Cardiac fibroblast (primary cell): ENCODE measurements at regions not wholly inside any gene's neighbourhood (a gene's known extent, or its start where the extent isn't known, plus 50 kb on each side); places are given as distances from the start of the nearest gene placed in this dataset.

ENCODE experiments used
- DNase-seq, 2 donors: peaks; one replicate each; pipeline versions ENCODE4 v3.0.0 to v3.0.0-alpha.2; 2010; ENCODE audit warnings: low read depth in 2 of 2
- H3K4me3 ChIP-seq, 2 donors: replicated peaks in 1 of 2; 1 replicate in 1 of 2; 2 replicates in 1 of 2; pipeline ENCODE4 v1.5.1; 2011; ENCODE audit warnings: low read depth in 2 of 2, low read length in 2 of 2, mild to moderate bottlenecking in 2 of 2, moderate library complexity in 1 of 2
- CTCF ChIP-seq: IDR thresholded peaks from one replicate; pipeline ENCODE4 v1.5.1; 2011; ENCODE audit warnings: low read depth, mild to moderate bottlenecking, low read length, inconsistent platforms

- DNase-seq, result no peak
- no peak for TF ChIP-seq CTCF
- no peak overlapping the region for H3K4me3 ChIP-seq
Observed at GRCh38 chr5:96065685-96066385, 104.2 kb upstream of the ELL2 start.

- DNase-seq, result peak in 1 of 2 donors; percentile 39
- H3K4me3 ChIP-seq, result no peak overlapping the region
- TF ChIP-seq CTCF, result no peak
Observed at GRCh38 chr5:96064877-96065276, 103.2 kb upstream of the ELL2 start.

- TF ChIP-seq CTCF, result no peak
- no peak overlapping the region for H3K4me3 ChIP-seq
- no peak for DNase-seq
Observed at GRCh38 chr5:96062836-96063235, 101.2 kb upstream of the ELL2 start.

- no peak overlapping the region for H3K4me3 ChIP-seq
- no peak for TF ChIP-seq CTCF
- no peak for DNase-seq
Observed at GRCh38 chr5:96058084-96058483, 96.4 kb upstream of the ELL2 start.

GRCh38 chr5:96054311-96055030 is 92.8 kb upstream of the ELL2 start:
- no peak overlapping the region for H3K4me3 ChIP-seq
- DNase-seq, result no peak
- no peak for TF ChIP-seq CTCF

GRCh38 chr5:96053063-96053735 is 91.5 kb upstream of the ELL2 start:
- DNase-seq, result no peak
- no peak for TF ChIP-seq CTCF
- no peak overlapping the region for H3K4me3 ChIP-seq
